GM12891 (cell line): ENCODE measurements at regions not wholly inside any gene's neighbourhood (a gene's known extent, or its start where the extent isn't known, plus 50 kb on each side); places are given as distances from the start of the nearest gene placed in this dataset.

Source experiments
- POLR2A ChIP-seq: IDR thresholded peaks from 2 replicates; pipeline ENCODE4 v1.6.1; 2011; ENCODE audit warnings: low read depth, low read length, control low read depth
- POLR2AphosphoS5 ChIP-seq: IDR thresholded peaks from 2 replicates; pipeline ENCODE4 v1.6.1; 2011; ENCODE audit warnings: low read depth, low read length, control low read depth
- POU2F2 ChIP-seq: IDR thresholded peaks from 2 replicates; pipeline ENCODE4 v1.6.1; 2011; ENCODE audit warnings: low read depth, mild to moderate bottlenecking, control low read depth, low read length, moderate library complexity
- SPI1 ChIP-seq: IDR thresholded peaks from 2 replicates; pipeline ENCODE4 v1.6.1; 2011; ENCODE audit warnings: low read depth, low read length, control low read depth
- TAF1 ChIP-seq: IDR thresholded peaks from 2 replicates; pipeline ENCODE4 v1.6.1; 2011; ENCODE audit warnings: low read depth, low read length, control low read depth

DNA sequence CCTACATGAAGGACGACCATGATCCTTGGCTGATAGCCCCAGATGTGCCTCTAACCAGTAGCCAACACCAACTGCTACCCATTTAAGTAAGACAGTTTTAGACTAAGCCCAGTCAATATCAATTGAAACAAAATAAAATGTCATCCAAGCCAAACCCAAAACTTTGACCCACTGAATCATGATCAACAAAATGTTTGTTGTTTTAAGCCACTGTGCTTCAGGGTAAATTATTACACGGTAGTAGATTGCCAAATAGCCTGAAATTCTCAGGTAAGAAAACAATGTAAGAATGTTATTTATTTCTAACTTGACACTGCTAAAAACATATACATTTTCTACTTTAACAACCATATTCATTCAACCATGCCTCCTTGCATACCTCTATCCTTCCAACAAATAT lies 105.5 kb upstream of the PAPPA start:
- TF ChIP-seq POLR2AphosphoS5 (no peak), POLR2A (no peak), TAF1 (no peak), SPI1 (no peak), POU2F2 (no peak)
